Esophagus squamous epithelium (tissue), 5 donors: ENCODE measurements at regions not wholly inside any gene's neighbourhood (a gene's known extent, or its start where the extent isn't known, plus 50 kb on each side); places are given as distances from the start of the nearest gene placed in this dataset.

Source experiments
- DNase-seq: peaks from one replicate; lab custom pipeline; 2025; lab: John Stamatoyannopoulos, UW
- H3K27ac ChIP-seq, 4 donors: fragments of 200-600 bp; sonication (generic); one replicate each; pipeline ENCODE4 v1.5.1; 2016 to 2019; ENCODE audit warnings: mild to moderate bottlenecking in 1 of 4
- H3K27me3 ChIP-seq, 4 donors: fragments of 200-600 bp; sonication (generic); 1 replicate in 3 of 4; 2 replicates in 1 of 4; pipeline versions ENCODE4 v1.5.1 to v1.6.0; 2017 to 2021; ENCODE audit warnings: antibody characterized with exemption in 1 of 4
- H3K36me3 ChIP-seq, 3 donors: fragments of 200-600 bp; sonication (generic); one replicate each; pipeline ENCODE4 v1.5.1; 2016 to 2019
- H3K4me1 ChIP-seq, 3 donors: fragments of 200-600 bp; sonication (generic); one replicate each; pipeline ENCODE4 v1.5.1; 2017 to 2019
- H3K4me3 ChIP-seq, 4 donors: fragments of 200-600 bp; sonication (generic); 1 replicate in 3 of 4; 2 replicates in 1 of 4; pipeline ENCODE4 v1.5.1; 2016 to 2019; ENCODE audit warnings: mild to moderate bottlenecking in 2 of 4, moderate library complexity in 1 of 4
- H3K9me3 ChIP-seq, 3 donors: fragments of 200-600 bp; sonication (generic); one replicate each; pipeline ENCODE4 v1.5.1; 2016 to 2019
- POLR2A ChIP-seq, 4 donors: fragments of 450-650 bp; IDR thresholded peaks; one replicate each; pipeline ENCODE4 v1.6.1; 2017; ENCODE audit warnings: antibody characterized with exemption in 4 of 4, mild to moderate bottlenecking in 4 of 4, moderate library complexity in 3 of 4
- WGBS, 2 donors: methylation state at CpG; one replicate each; pipeline ENCODE4 v1.1.5; 2018; 5-methylcytosine and 5-hydroxymethylcytosine counted together
- intact Hi-C: fragments of 100-400 bp; cut with DNase I; formaldehyde crosslinking; loops from one replicate; pipeline ENCODE4 v1.15.0; 2022
- TF ChIP-seq, protein P1 (sequence below), 6 experiments: fragments of 450-650 bp in 4 of 6; fragments of 200-600 bp in 2 of 6; sonication (generic) in 2 of 6; IDR thresholded peaks; one replicate each; pipeline ENCODE4 v1.5.1; 2016 to 2019; ENCODE audit warnings: antibody characterized with exemption in 6 of 6, mild to moderate bottlenecking in 4 of 6, moderate library complexity in 4 of 6
- donor health status: DM: yes; HTN: yes; CAD: no.

- peaks cover 0 to 13% (median 13%) of the 10 kb centered on the region in 3 donors for H3K4me1 ChIP-seq
- H3K9me3 ChIP-seq = peaks cover 0 to 8% (median 0%) of the 10 kb centered on the region in 3 donors
- no peaks in the 10 kb centered on the region for H3K36me3 ChIP-seq
- WGBS, 2 donors = 8 to 10% methylated on average over 7 of the region's 7 CpGs
- TF ChIP-seq, protein P1, sequence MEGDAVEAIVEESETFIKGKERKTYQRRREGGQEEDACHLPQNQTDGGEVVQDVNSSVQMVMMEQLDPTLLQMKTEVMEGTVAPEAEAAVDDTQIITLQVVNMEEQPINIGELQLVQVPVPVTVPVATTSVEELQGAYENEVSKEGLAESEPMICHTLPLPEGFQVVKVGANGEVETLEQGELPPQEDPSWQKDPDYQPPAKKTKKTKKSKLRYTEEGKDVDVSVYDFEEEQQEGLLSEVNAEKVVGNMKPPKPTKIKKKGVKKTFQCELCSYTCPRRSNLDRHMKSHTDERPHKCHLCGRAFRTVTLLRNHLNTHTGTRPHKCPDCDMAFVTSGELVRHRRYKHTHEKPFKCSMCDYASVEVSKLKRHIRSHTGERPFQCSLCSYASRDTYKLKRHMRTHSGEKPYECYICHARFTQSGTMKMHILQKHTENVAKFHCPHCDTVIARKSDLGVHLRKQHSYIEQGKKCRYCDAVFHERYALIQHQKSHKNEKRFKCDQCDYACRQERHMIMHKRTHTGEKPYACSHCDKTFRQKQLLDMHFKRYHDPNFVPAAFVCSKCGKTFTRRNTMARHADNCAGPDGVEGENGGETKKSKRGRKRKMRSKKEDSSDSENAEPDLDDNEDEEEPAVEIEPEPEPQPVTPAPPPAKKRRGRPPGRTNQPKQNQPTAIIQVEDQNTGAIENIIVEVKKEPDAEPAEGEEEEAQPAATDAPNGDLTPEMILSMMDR (IDR thresholded peaks at IDR 0.05) = no peak
- TF ChIP-seq POLR2A (IDR thresholded peaks at IDR 0.05) = no peak
- H3K27ac ChIP-seq = peak overlapping the region in 2 of 4 donors; percentile 0 to 6
- no peak overlapping the region for H3K4me3 ChIP-seq
- no peak for DNase-seq
- intact Hi-C loops = no loop called here
- peaks cover 0 to 82% (median 0%) of the 10 kb centered on the region in 4 donors for H3K27me3 ChIP-seq
Observed at GRCh38 chr4:26058537-26058936, 144.5 kb downstream of the SMIM20 start.

GRCh38 chr4:26059391-26060154 is 145.6 kb downstream of the SMIM20 start:
- no peak for DNase-seq
- H3K27ac ChIP-seq = peak overlapping the region in 1 of 4 donors; percentile 21
- H3K4me3 ChIP-seq = no peak overlapping the region
- H3K27me3 ChIP-seq = peaks cover 0 to 71% (median 0%) of the 10 kb centered on the region in 4 donors
- intact Hi-C loops = no loop called here
- peaks cover 0 to 8% (median 0%) of the 10 kb centered on the region in 3 donors for H3K9me3 ChIP-seq
- H3K4me1 ChIP-seq = peaks cover 0 to 13% (median 13%) of the 10 kb centered on the region in 3 donors
- H3K36me3 ChIP-seq = no peaks in the 10 kb centered on the region
- WGBS, 2 donors = 78 to 80% methylated on average over 4 of the region's 5 CpGs
- no peak for TF ChIP-seq POLR2A (IDR thresholded peaks at IDR 0.05)
- TF ChIP-seq, protein P1 (IDR thresholded peaks at IDR 0.05) = no peak

- intact Hi-C loops = no loop called here
- Histone ChIP-seq H3K27me3 (peaks cover 0 to 64% (median 0%) of the 10 kb centered on the region in 4 donors), H3K4me1 (peaks cover 0 to 13% (median 13%) of the 10 kb centered on the region in 3 donors), H3K9me3 (peaks cover 0 to 8% (median 0%) of the 10 kb centered on the region in 3 donors), H3K4me3 (no peak overlapping the region), H3K36me3 (no peaks in the 10 kb centered on the region), H3K27ac (no peak overlapping the region)
- TF ChIP-seq POLR2A (IDR thresholded peaks at IDR 0.05) = no peak
- TF ChIP-seq, protein P1 (IDR thresholded peaks at IDR 0.05) = no peak
- WGBS, 2 donors = 76 to 77% methylated on average over 3 of the region's 3 CpGs
- DNase-seq = no peak
Observed at GRCh38 chr4:26060286-26060685, 146.3 kb downstream of the SMIM20 start.

- WGBS, 2 donors = 72 to 77% methylated on average over 7 of the region's 7 CpGs
- Histone ChIP-seq H3K4me3 (no peak overlapping the region), H3K9me3 (peaks cover 0 to 8% (median 0%) of the 10 kb centered on the region in 3 donors), H3K27me3 (peaks cover 0 to 64% (median 0%) of the 10 kb centered on the region in 4 donors), H3K36me3 (no peaks in the 10 kb centered on the region), H3K4me1 (peaks cover 0 to 13% (median 13%) of the 10 kb centered on the region in 3 donors), H3K27ac (peak overlapping the region in 1 of 4 donors; percentile 5)
- DNase-seq = no peak
- intact Hi-C loops = no loop called here
- no peak for TF ChIP-seq POLR2A (IDR thresholded peaks at IDR 0.05)
- TF ChIP-seq, protein P1 (IDR thresholded peaks at IDR 0.05) = peak in 5 of 6 experiments; percentile 15 to 65 (median 36)
Observed at GRCh38 chr4:26061248-26061986, 147.4 kb downstream of the SMIM20 start.
